ENCODE measurements at regions not wholly inside any gene's neighbourhood (a gene's known extent, or its start where the extent isn't known, plus 50 kb on each side); places are given as distances from the start of the nearest gene placed in this dataset.

DNA sequence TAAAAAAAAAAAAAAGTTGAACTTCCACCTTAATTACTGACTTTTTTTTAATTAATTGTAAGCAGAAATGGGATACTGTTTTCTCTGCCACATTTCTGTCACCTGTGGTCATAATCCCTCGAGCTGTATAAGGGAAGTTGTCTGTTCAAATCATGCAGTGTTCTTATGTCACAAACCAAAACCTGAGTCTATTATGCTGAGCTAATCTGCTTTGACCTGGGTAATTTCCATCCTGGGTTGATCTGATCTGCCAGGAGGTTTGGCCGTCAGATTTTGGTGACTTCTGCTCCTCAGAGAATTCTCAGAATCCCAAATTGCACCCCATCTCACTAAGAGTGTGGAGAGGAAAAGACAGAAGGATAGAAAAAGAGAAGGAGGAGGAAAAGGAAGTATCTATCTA lies 683.1 kb downstream of the KCTD8 start:
- TF ChIP-seq, protein P1, sequence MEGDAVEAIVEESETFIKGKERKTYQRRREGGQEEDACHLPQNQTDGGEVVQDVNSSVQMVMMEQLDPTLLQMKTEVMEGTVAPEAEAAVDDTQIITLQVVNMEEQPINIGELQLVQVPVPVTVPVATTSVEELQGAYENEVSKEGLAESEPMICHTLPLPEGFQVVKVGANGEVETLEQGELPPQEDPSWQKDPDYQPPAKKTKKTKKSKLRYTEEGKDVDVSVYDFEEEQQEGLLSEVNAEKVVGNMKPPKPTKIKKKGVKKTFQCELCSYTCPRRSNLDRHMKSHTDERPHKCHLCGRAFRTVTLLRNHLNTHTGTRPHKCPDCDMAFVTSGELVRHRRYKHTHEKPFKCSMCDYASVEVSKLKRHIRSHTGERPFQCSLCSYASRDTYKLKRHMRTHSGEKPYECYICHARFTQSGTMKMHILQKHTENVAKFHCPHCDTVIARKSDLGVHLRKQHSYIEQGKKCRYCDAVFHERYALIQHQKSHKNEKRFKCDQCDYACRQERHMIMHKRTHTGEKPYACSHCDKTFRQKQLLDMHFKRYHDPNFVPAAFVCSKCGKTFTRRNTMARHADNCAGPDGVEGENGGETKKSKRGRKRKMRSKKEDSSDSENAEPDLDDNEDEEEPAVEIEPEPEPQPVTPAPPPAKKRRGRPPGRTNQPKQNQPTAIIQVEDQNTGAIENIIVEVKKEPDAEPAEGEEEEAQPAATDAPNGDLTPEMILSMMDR (conservative IDR thresholded peaks at IDR 0.05), result no peak
- no peak for TF ChIP-seq ZFX (IDR thresholded peaks at IDR 0.05)
